Natural killer cell (primary cell): ENCODE measurements at regions not wholly inside any gene's neighbourhood (a gene's known extent, or its start where the extent isn't known, plus 50 kb on each side); places are given as distances from the start of the nearest gene placed in this dataset.

Experiments
- ATAC-seq, 3 donors: fragments of 150-1000 bp in 2 of 3; fragments of 200-7000 bp in 1 of 3; cut with Tn5 transposase; 1 replicate in 1 of 3; 2 replicates in 2 of 3; pipeline ENCODE4 v1.10.0; 2021; ENCODE audit warnings: mild to moderate bottlenecking in 2 of 3, moderate library complexity in 2 of 3
- DNase-seq, 2 donors: peaks; one replicate each; pipeline versions ENCODE4 v3.0.0 to v3.0.0-alpha.2; 2013 to 2021; ENCODE audit warnings: mixed read lengths in 1 of 2
- H3K27ac ChIP-seq: one replicate; pipeline ENCODE4 v1.5.1; 2013; ENCODE audit warnings: mild to moderate bottlenecking, low read length
- H3K27me3 ChIP-seq: one replicate; pipeline ENCODE4 v1.6.1; 2013; ENCODE audit warnings: low read length; ENCODE audit not compliant: control insufficient read depth, insufficient read depth
- H3K36me3 ChIP-seq: one replicate; pipeline ENCODE4 v1.6.1; 2013; ENCODE audit warnings: low read length; ENCODE audit not compliant: control insufficient read depth, insufficient read depth
- H3K4me1 ChIP-seq: one replicate; pipeline ENCODE4 v1.6.1; 2013; ENCODE audit warnings: low read length; ENCODE audit not compliant: control insufficient read depth, insufficient read depth
- H3K4me3 ChIP-seq: one replicate; pipeline ENCODE4 v1.5.1; 2013; ENCODE audit warnings: low read length
- H3K9me3 ChIP-seq: one replicate; pipeline ENCODE4 v1.6.1; 2013; ENCODE audit warnings: low read length; ENCODE audit not compliant: control insufficient read depth, insufficient read depth
- H3K27ac Mint-ChIP-seq, 2 donors: one replicate each; pipeline ENCODE4 v1.8.0; 2022; ENCODE audit warnings: mild to moderate bottlenecking in 2 of 2, mixed read lengths in 2 of 2, moderate library complexity in 1 of 2
- H3K27me3 Mint-ChIP-seq, 2 donors: one replicate each; pipeline ENCODE4 v1.8.0; 2022; ENCODE audit warnings: low read depth in 2 of 2, mixed read lengths in 2 of 2
- H3K36me3 Mint-ChIP-seq: one replicate; pipeline ENCODE4 v1.8.0; 2022; ENCODE audit warnings: mixed read lengths
- H3K4me1 Mint-ChIP-seq, 2 donors: one replicate each; pipeline ENCODE4 v1.8.0; 2022; ENCODE audit warnings: mixed read lengths in 2 of 2
- H3K4me3 Mint-ChIP-seq: one replicate; pipeline ENCODE4 v1.8.0; 2022; ENCODE audit warnings: mild to moderate bottlenecking, moderate library complexity, mixed read lengths
- H3K9me3 Mint-ChIP-seq, 2 donors: one replicate each; pipeline ENCODE4 v1.8.0; 2022; ENCODE audit warnings: mixed read lengths in 2 of 2
- CTCF ChIP-seq: fragments of 200-600 bp; IDR thresholded peaks from one replicate; pipeline ENCODE4 v1.8.0; 2022; ENCODE audit warnings: antibody characterized with exemption
- WGBS: methylation state at CpG from one replicate; pipeline ENCODE4 v1.1.7; 2013; ENCODE audit warnings: missing lambda C conversion rate; ENCODE audit not compliant: insufficient coverage; 5-methylcytosine and 5-hydroxymethylcytosine counted together
- intact Hi-C: fragments of 100-400 bp; cut with micrococcal nuclease; formaldehyde crosslinking; loops from one replicate; pipeline ENCODE4 v1.14.2; 2022

- 78% methylated on average over 1 of the region's 3 CpGs for WGBS
- no peak for ATAC-seq
- no peak for TF ChIP-seq CTCF
- Histone ChIP-seq H3K9me3 (no peaks in the 10 kb centered on the region), H3K27me3 (no peaks in the 10 kb centered on the region), H3K4me1 (no peaks in the 10 kb centered on the region), H3K27ac (no peak overlapping the region), H3K4me3 (no peak overlapping the region), H3K36me3 (no peaks in the 10 kb centered on the region)
- H3K9me3 Mint-ChIP-seq, result peaks cover 2 to 3% of the 10 kb centered on the region in 2 donors
- no peaks in the 10 kb centered on the region for H3K36me3 Mint-ChIP-seq
- no peaks in the 10 kb centered on the region for H3K27me3 Mint-ChIP-seq
- H3K27ac Mint-ChIP-seq, result no peak overlapping the region
- no peak for DNase-seq
- no peaks in the 10 kb centered on the region for H3K4me1 Mint-ChIP-seq
- no peak overlapping the region for H3K4me3 Mint-ChIP-seq
- intact Hi-C loops, result no loop called here
These were observed 105.3 kb upstream of the ACVR2A start for GRCh38 chr2:147739508-147739907.

- Histone ChIP-seq H3K27ac (no peak overlapping the region), H3K9me3 (no peaks in the 10 kb centered on the region), H3K4me3 (no peak overlapping the region), H3K27me3 (no peaks in the 10 kb centered on the region), H3K36me3 (no peaks in the 10 kb centered on the region), H3K4me1 (no peaks in the 10 kb centered on the region)
- 64% methylated on average over 2 of the region's 2 CpGs for WGBS
- Mint-ChIP-seq H3K27ac (no peak overlapping the region), H3K27me3 (peaks cover 10 to 18% of the 10 kb centered on the region in 2 donors), H3K36me3 (no peaks in the 10 kb centered on the region), H3K9me3 (no peaks in the 10 kb centered on the region), H3K4me1 (no peaks in the 10 kb centered on the region), H3K4me3 (no peak overlapping the region)
- ATAC-seq (no peak), DNase-seq (no peak)
- intact Hi-C loops, result no loop called here
- TF ChIP-seq CTCF, result no peak
These were observed 126.0 kb upstream of the ACVR2A start for GRCh38 chr2:147718831-147719230.

- Mint-ChIP-seq H3K36me3 (peaks cover 19% of the 10 kb centered on the region), H3K27ac (no peak overlapping the region), H3K27me3 (peaks cover 10 to 18% of the 10 kb centered on the region in 2 donors), H3K4me3 (no peak overlapping the region), H3K4me1 (no peaks in the 10 kb centered on the region), H3K9me3 (peaks cover 4 to 5% of the 10 kb centered on the region in 2 donors)
- intact Hi-C loops, result no loop called here
- Histone ChIP-seq H3K27ac (no peak overlapping the region), H3K4me3 (no peak overlapping the region), H3K27me3 (no peaks in the 10 kb centered on the region), H3K4me1 (no peaks in the 10 kb centered on the region), H3K36me3 (no peaks in the 10 kb centered on the region), H3K9me3 (peaks cover 1% of the 10 kb centered on the region)
- ATAC-seq (no peak), DNase-seq (no peak)
- TF ChIP-seq CTCF, result no peak
These were observed 127.9 kb upstream of the ACVR2A start for GRCh38 chr2:147716906-147717305.

GRCh38 chr2:147715807-147716206 is 129.0 kb upstream of the ACVR2A start:
- Mint-ChIP-seq H3K27ac (no peak overlapping the region), H3K4me3 (no peak overlapping the region), H3K36me3 (peaks cover 27% of the 10 kb centered on the region), H3K27me3 (peaks cover 10 to 18% of the 10 kb centered on the region in 2 donors), H3K9me3 (peaks cover 4 to 9% of the 10 kb centered on the region in 2 donors), H3K4me1 (no peaks in the 10 kb centered on the region)
- no peaks in the 10 kb centered on the region for H3K4me1 ChIP-seq
- peaks cover 3% of the 10 kb centered on the region for H3K9me3 ChIP-seq
- no peak for TF ChIP-seq CTCF
- H3K36me3 ChIP-seq, result no peaks in the 10 kb centered on the region
- DNase-seq (no peak), ATAC-seq (no peak)
- no peak overlapping the region for H3K4me3 ChIP-seq
- intact Hi-C loops, result no loop called here
- H3K27ac ChIP-seq, result no peak overlapping the region
- H3K27me3 ChIP-seq, result no peaks in the 10 kb centered on the region
